H1 (cell line): ENCODE measurements at regions not wholly inside any gene's neighbourhood (a gene's known extent, or its start where the extent isn't known, plus 50 kb on each side); places are given as distances from the start of the nearest gene placed in this dataset.
"Not testable (repeated sequence)": the region's sequence is repeated elsewhere in the genome, so short reads cannot be mapped to it uniquely, and the experiment has no call there.

Experiments used
- CTCF ChIA-PET: fragments of 300-600 bp; sonication (Branson Sonifier 250); formaldehyde crosslinking; loops from one replicate; lab custom pipeline; 2021; ENCODE audit not compliant: partially characterized antibody; lab: Charles Lee
- POLR2A ChIA-PET: fragments of 300-600 bp; sonication (Branson Sonifier 250); formaldehyde crosslinking; loops from one replicate; lab custom pipeline; 2021; ENCODE audit warnings: inconsistent platforms; ENCODE audit not compliant: partially characterized antibody; lab: Charles Lee
- DNase-seq, 2 experiments: peaks; one replicate each; pipeline versions ENCODE4 v3.0.0 to v3.0.0-alpha.2; 2010 to 2022; ENCODE audit warnings: low spot score in 2 of 2, low read depth in 1 of 2, mixed read lengths in 1 of 2
- FAIRE-seq: peaks from 2 replicates; lab custom pipeline; 2011; peaks lifted over from hg19 to GRCh38; lab: Jason Lieb, UNC
- H2AFZ ChIP-seq: 2 replicates; pipeline ENCODE4 v1.8.1; 2012; ENCODE audit warnings: low read length, inconsistent platforms
- H2AK5ac ChIP-seq: 2 replicates; pipeline ENCODE4 v1.6.1; 2013; ENCODE audit warnings: low read depth, low read length
- H2BK120ac ChIP-seq: replicated peaks from 2 replicates; pipeline ENCODE3; 2013; ENCODE audit warnings: low read depth, low read length, inconsistent platforms
- H2BK12ac ChIP-seq: 2 replicates; pipeline ENCODE4 v1.6.1; 2013; ENCODE audit warnings: low read depth, low read length
- H2BK15ac ChIP-seq: 2 replicates; pipeline ENCODE4 v1.6.1; 2013; ENCODE audit warnings: low read length
- H2BK20ac ChIP-seq: 2 replicates; pipeline ENCODE4 v1.6.1; 2013; ENCODE audit warnings: low read length
- H2BK5ac ChIP-seq: 2 replicates; pipeline ENCODE4 v1.6.1; 2013; ENCODE audit warnings: low read depth, low read length
- H3K14ac ChIP-seq: 2 replicates; pipeline ENCODE4 v1.6.1; 2013; ENCODE audit warnings: inconsistent platforms; ENCODE audit not compliant: insufficient read length
- H3K18ac ChIP-seq: 2 replicates; pipeline ENCODE4 v1.6.1; 2013; ENCODE audit warnings: low read length; ENCODE audit errors: extremely low read depth
- H3K23ac ChIP-seq: 2 replicates; pipeline ENCODE4 v1.6.1; 2013; ENCODE audit warnings: inconsistent platforms; ENCODE audit not compliant: insufficient read length
- H3K23me2 ChIP-seq: 2 replicates; pipeline ENCODE4 v1.6.1; 2013; ENCODE audit warnings: low read depth, low read length
- H3K27ac ChIP-seq: 2 replicates; pipeline ENCODE4 v1.6.1; 2011; ENCODE audit warnings: low read depth, low read length, inconsistent platforms
- H3K27me3 ChIP-seq, 4 experiments: replicated peaks in 1 of 4; 1 replicate in 1 of 4; 2 replicates in 3 of 4; pipeline versions ENCODE4 v1.6.1 to v1.8.1; 2011 to 2013; ENCODE audit warnings: low read length in 3 of 4, mild to moderate bottlenecking in 3 of 4, inconsistent platforms in 2 of 4, mixed read lengths in 2 of 4, moderate library complexity in 1 of 4; ENCODE audit not compliant: control insufficient read depth in 3 of 4, insufficient read depth in 3 of 4; ENCODE audit errors: extremely low read depth in 1 of 4
- H3K36me3 ChIP-seq, 4 experiments: 2 replicates each; pipeline versions ENCODE4 v1.6.1 to v1.8.1; 2011 to 2013; ENCODE audit warnings: mild to moderate bottlenecking in 4 of 4, low read length in 3 of 4, moderate library complexity in 2 of 4, control low read depth in 1 of 4, inconsistent platforms in 1 of 4; ENCODE audit not compliant: insufficient read depth in 4 of 4, control insufficient read depth in 2 of 4
- H3K4ac ChIP-seq: replicated peaks from 2 replicates; pipeline ENCODE3; 2013; ENCODE audit warnings: low read length, low read depth, mixed read lengths, inconsistent platforms; ENCODE audit not compliant: insufficient read length
- H3K4me1 ChIP-seq, 4 experiments: replicated peaks in 1 of 4; 1 replicate in 1 of 4; 2 replicates in 3 of 4; pipeline versions ENCODE4 v1.6.1 to v1.8.1; 2011 to 2013; ENCODE audit warnings: low read length in 3 of 4, inconsistent platforms in 2 of 4, mixed read lengths in 1 of 4; ENCODE audit not compliant: insufficient read depth in 4 of 4, control insufficient read depth in 3 of 4
- H3K4me2 ChIP-seq, 2 experiments: 2 replicates each; pipeline versions ENCODE4 v1.6.1 to v1.8.1; 2011 to 2013; ENCODE audit warnings: low read depth in 2 of 2, low read length in 2 of 2, control low read depth in 1 of 2, inconsistent platforms in 1 of 2, mild to moderate bottlenecking in 1 of 2; ENCODE audit not compliant: insufficient read depth in 1 of 2
- H3K4me3 ChIP-seq, 4 experiments: fragments of 200-600, 300-600 bp in 1 of 4; sonication (generic), shearing (Covaris generic), sonication (Bioruptor Twin) in 1 of 4; 2 replicates each; pipeline versions ENCODE4 v1.5.1 to v1.8.1; 2011 to 2016; ENCODE audit warnings: low read length in 4 of 4, low read depth in 3 of 4, control low read depth in 2 of 4, inconsistent platforms in 2 of 4, mild to moderate bottlenecking in 2 of 4, mixed read lengths in 1 of 4, moderate library complexity in 1 of 4; ENCODE audit not compliant: insufficient read depth in 2 of 4; ENCODE audit errors: extremely low read depth in 1 of 4
- H3K56ac ChIP-seq: replicated peaks from 2 replicates; pipeline ENCODE3; 2013; ENCODE audit warnings: low read depth, mild to moderate bottlenecking, mixed read lengths, low read length, inconsistent platforms; ENCODE audit not compliant: insufficient read length
- H3K79me1 ChIP-seq: 2 replicates; pipeline ENCODE4 v1.6.1; 2013; ENCODE audit warnings: low read depth, low read length, control low read depth
- H3K79me2 ChIP-seq, 2 experiments: 2 replicates each; pipeline versions ENCODE4 v1.6.1 to v1.8.1; 2012 to 2013; ENCODE audit warnings: low read length in 2 of 2, mild to moderate bottlenecking in 2 of 2, inconsistent platforms in 1 of 2; ENCODE audit not compliant: insufficient read depth in 2 of 2, control insufficient read depth in 1 of 2
- H3K9ac ChIP-seq, 4 experiments: replicated peaks in 1 of 4; 1 replicate in 1 of 4; 2 replicates in 3 of 4; pipeline versions ENCODE4 v1.6.1 to v1.8.1; 2011 to 2013; ENCODE audit warnings: low read depth in 3 of 4, low read length in 3 of 4, control low read depth in 2 of 4, mild to moderate bottlenecking in 2 of 4, moderate library complexity in 2 of 4, inconsistent platforms in 1 of 4; ENCODE audit errors: extremely low read depth in 1 of 4
- H3K9me3 ChIP-seq, 2 experiments: 2 replicates each; pipeline versions ENCODE4 v1.6.1 to v1.8.1; 2012 to 2013; ENCODE audit warnings: mild to moderate bottlenecking in 2 of 2, moderate library complexity in 2 of 2, control low read depth in 1 of 2, inconsistent platforms in 1 of 2, low read depth in 1 of 2, low read length in 1 of 2, mixed read lengths in 1 of 2; ENCODE audit not compliant: insufficient read depth in 2 of 2
- H4K20me1 ChIP-seq, 2 experiments: replicated peaks in 1 of 2; 2 replicates each; pipeline versions ENCODE3 to v1.8.1; 2011 to 2013; ENCODE audit warnings: inconsistent platforms in 2 of 2, low read length in 2 of 2, mild to moderate bottlenecking in 1 of 2; ENCODE audit not compliant: insufficient read depth in 2 of 2, control insufficient read depth in 1 of 2
- H4K5ac ChIP-seq: 2 replicates; pipeline ENCODE4 v1.6.1; 2013; ENCODE audit warnings: low read length, low read depth, mixed read lengths, inconsistent platforms; ENCODE audit not compliant: insufficient read length
- H4K8ac ChIP-seq: 2 replicates; pipeline ENCODE4 v1.8.0; 2013; ENCODE audit warnings: mild to moderate bottlenecking, moderate library complexity, low read length, inconsistent platforms; ENCODE audit not compliant: insufficient read depth; ENCODE audit errors: extremely low read depth
- H4K91ac ChIP-seq: replicated peaks from 2 replicates; pipeline ENCODE3; 2013; ENCODE audit warnings: low read length, mixed read lengths, inconsistent platforms; ENCODE audit not compliant: insufficient read length
- KDM4A ChIP-seq: IDR thresholded peaks from one replicate; pipeline ENCODE4 v1.7.1; 2012; ENCODE audit warnings: low read depth, mild to moderate bottlenecking, moderate library complexity, low read length, inconsistent platforms; ENCODE audit not compliant: severe bottlenecking
- KDM5A ChIP-seq: fragments of 200-600 bp; IDR thresholded peaks from 2 replicates; pipeline ENCODE4 v1.7.1; 2012; ENCODE audit warnings: mild to moderate bottlenecking, low read length, inconsistent platforms, mixed read lengths
- NRF1 ChIP-seq: IDR thresholded peaks from 2 replicates; pipeline ENCODE4 v1.6.1; 2011; ENCODE audit warnings: mild to moderate bottlenecking, low read depth, low read length, improper control_type of control experiment
- SIRT6 ChIP-seq: IDR thresholded peaks from one replicate; pipeline ENCODE4 v1.7.1; 2012; ENCODE audit warnings: low read length, inconsistent platforms
- SP4 ChIP-seq: IDR thresholded peaks from 2 replicates; pipeline ENCODE4 v1.6.1; 2012; ENCODE audit warnings: low read length, inconsistent platforms
- WGBS, 2 experiments: shearing (Covaris generic) in 1 of 2; methylation state at CpG; one replicate each; pipeline versions ENCODE4 v1.1.6 to v1.1.7; 2013 to 2015; ENCODE audit warnings: low lambda C conversion rate in 2 of 2, mixed read lengths in 2 of 2, inconsistent platforms in 1 of 2, low coverage in 1 of 2, missing lambda C conversion rate in 1 of 2; ENCODE audit not compliant: insufficient replicate concordance in 2 of 2, insufficient coverage in 1 of 2, insufficient read length in 1 of 2; ENCODE audit errors: extremely low coverage in 1 of 2, missing lambda C conversion rate in 1 of 2; 5-methylcytosine and 5-hydroxymethylcytosine counted together
- TF ChIP-seq, protein P1 (sequence below): IDR thresholded peaks from 2 replicates; pipeline ENCODE4 v1.6.1; 2012; ENCODE audit warnings: low read length, inconsistent platforms

DNA sequence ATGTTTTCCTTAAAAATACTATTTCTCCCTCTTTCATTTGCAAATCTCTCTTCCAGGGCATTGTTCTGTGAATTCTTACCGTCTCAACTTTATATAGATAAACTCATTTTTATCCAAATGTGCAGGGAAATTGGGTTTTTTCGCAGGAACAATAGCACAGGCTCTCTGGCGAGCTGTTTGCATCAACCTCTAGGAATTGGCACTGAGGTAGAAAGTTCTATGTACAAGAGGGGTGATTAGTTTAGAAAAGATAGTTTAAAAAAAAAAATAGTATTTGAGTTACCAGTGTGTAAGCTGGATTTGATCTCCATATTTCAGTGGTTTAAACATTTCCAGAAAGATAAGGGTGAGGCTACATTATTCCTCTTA, 129.7 kb upstream of the BTN3A2 start (continued):
- TF ChIP-seq, protein P1, sequence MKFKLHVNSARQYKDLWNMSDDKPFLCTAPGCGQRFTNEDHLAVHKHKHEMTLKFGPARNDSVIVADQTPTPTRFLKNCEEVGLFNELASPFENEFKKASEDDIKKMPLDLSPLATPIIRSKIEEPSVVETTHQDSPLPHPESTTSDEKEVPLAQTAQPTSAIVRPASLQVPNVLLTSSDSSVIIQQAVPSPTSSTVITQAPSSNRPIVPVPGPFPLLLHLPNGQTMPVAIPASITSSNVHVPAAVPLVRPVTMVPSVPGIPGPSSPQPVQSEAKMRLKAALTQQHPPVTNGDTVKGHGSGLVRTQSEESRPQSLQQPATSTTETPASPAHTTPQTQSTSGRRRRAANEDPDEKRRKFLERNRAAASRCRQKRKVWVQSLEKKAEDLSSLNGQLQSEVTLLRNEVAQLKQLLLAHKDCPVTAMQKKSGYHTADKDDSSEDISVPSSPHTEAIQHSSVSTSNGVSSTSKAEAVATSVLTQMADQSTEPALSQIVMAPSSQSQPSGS, result no peak
- TF ChIP-seq NRF1, result no peak
- no peak for TF ChIP-seq SP4
- no peak for TF ChIP-seq SIRT6
- TF ChIP-seq KDM4A, result no peak
- TF ChIP-seq KDM5A, result no peak

DNA sequence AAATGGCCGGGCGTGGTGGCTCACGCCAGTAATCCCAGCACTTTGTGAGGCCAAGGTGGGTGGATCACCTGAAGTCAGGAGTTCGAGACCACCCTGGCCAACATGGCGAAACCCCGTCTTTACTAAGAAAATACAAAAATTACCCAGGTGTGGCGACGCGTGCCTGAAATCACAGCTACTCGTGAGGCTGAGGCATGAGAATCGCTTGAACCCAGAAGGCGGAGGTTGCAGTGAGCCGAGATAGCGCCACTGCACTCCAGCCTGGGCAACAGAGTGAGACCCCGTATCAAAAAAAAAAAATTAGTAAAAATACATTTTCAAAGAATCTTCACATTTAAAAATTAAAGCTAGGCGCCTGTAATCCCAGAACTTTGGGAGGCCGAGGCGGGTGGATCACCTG, 125.6 kb upstream of the BTN3A2 start:
- not testable (repeated sequence) for H3K56ac ChIP-seq, H4K8ac ChIP-seq, FAIRE-seq, H3K14ac ChIP-seq, H3K27me3 ChIP-seq, H3K9me3 ChIP-seq, H2BK12ac ChIP-seq, H4K5ac ChIP-seq, H2AK5ac ChIP-seq, H2AFZ ChIP-seq, H3K79me2 ChIP-seq, H3K4me1 ChIP-seq, H4K91ac ChIP-seq, H3K36me3 ChIP-seq, H4K20me1 ChIP-seq, DNase-seq, H3K4ac ChIP-seq, H2BK120ac ChIP-seq, H3K18ac ChIP-seq, H3K9ac ChIP-seq, H2BK20ac ChIP-seq, H3K23ac ChIP-seq, H2BK15ac ChIP-seq, H3K79me1 ChIP-seq
- POLR2A ChIA-PET, result interaction anchor here (0.6 to 7.8 kb wide), 14 partner anchors 9 to 908 kb away, joined by 3 to 97 read pairs (median 6); a partner anchor contains a TSS
- Histone ChIP-seq H3K27ac (peak overlapping the region; percentile 96; the same call in 1 of the 2 replicates), H3K4me2 (peak overlapping the region in 1 of 2 experiments; percentile 86; a peak in 1 of 4 replicates), H3K23me2 (peaks cover 11% of the 10 kb centered on the region), H2BK5ac (peak overlapping the region; percentile 53; the same call in 1 of the 2 replicates), H3K4me3 (peak overlapping the region in 1 of 4 experiments; percentile 79; a peak in 2 of 8 replicates)
- CTCF ChIA-PET, result interaction anchor here (0.6 to 1.1 kb wide), 2 partner anchors 15 to 31 kb away, joined by 3 to 4 read pairs; no protein-coding TSS in a partner anchor
- WGBS, 2 experiments, result 92% methylated on average over 18 of the region's 18 CpGs; no CpG with 5 or more reads in 1 of the 2 experiments
